Neutrophil (primary cell): ENCODE measurements at regions not wholly inside any gene's neighbourhood (a gene's known extent, or its start where the extent isn't known, plus 50 kb on each side); places are given as distances from the start of the nearest gene placed in this dataset.

Experiments
- H3K27ac ChIP-seq: fragments of 200-600 bp; sonication (generic); 2 replicates; pipeline ENCODE4 v1.5.1; 2016; ENCODE audit warnings: mild to moderate bottlenecking, moderate library complexity
- H3K27me3 ChIP-seq: fragments of 200-600 bp; sonication (generic); 2 replicates; pipeline ENCODE4 v1.6.0; 2016; ENCODE audit warnings: mild to moderate bottlenecking
- H3K36me3 ChIP-seq: fragments of 200-600 bp; sonication (generic); 2 replicates; pipeline ENCODE4 v1.5.1; 2017
- H3K4me1 ChIP-seq, 2 experiments: fragments of 200-600 bp in 1 of 2; sonication (generic) in 1 of 2; 1 replicate in 1 of 2; 2 replicates in 1 of 2; pipeline versions ENCODE4 v1.5.1 to v1.6.1; 2013 to 2016; ENCODE audit warnings: low read depth in 1 of 2, low read length in 1 of 2, mild to moderate bottlenecking in 1 of 2, moderate library complexity in 1 of 2; ENCODE audit not compliant: control insufficient read depth in 1 of 2, insufficient read depth in 1 of 2
- H3K4me3 ChIP-seq, 2 experiments: fragments of 200-600 bp in 1 of 2; sonication (generic) in 1 of 2; 1 replicate in 1 of 2; 2 replicates in 1 of 2; pipeline ENCODE4 v1.5.1; 2013 to 2016; ENCODE audit warnings: low read depth in 1 of 2, low read length in 1 of 2, mild to moderate bottlenecking in 1 of 2, moderate library complexity in 1 of 2
- H3K9me3 ChIP-seq: fragments of 200-600 bp; sonication (generic); 2 replicates; pipeline ENCODE4 v1.5.1; 2016
- TF ChIP-seq, protein P1 (sequence below): fragments of 200-600 bp; sonication (generic); IDR thresholded peaks from 2 replicates; pipeline ENCODE4 v1.5.1; 2016; ENCODE audit warnings: antibody characterized with exemption

DNA sequence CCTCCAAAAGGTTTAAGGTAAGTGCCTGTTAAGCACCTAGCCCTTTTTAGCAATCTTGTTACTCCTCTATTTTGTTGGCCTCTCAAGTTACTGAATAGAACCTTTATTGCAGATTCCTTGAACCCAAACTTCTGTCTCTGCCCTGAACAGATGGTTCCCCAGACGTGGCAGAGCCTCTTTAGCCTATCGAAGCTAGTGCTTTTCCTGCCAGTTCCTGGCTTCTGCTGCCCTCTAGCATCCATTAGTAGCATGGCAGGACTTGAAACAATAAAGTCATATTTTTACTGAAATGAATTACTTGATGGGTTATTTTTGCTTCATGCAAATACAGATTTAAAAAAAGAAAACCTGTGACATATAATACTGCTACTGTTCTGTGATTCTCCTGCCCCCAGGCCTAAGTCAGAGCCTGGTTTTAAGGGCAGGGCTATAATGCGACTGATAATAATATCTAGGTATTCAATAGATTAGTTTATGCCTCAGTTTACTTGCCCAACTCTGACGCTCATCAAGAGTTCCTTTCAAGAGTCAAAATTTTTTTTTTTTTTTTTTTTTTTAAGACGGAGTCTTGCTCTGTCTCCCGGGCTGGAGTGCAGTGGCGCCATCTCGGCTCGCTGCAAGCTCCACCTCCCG, 84.3 kb upstream of the PHF14 start:
- Histone ChIP-seq H3K27ac (no peak overlapping the region), H3K36me3 (no peaks in the 10 kb centered on the region), H3K4me3 (no peak overlapping the region), H3K27me3 (no peaks in the 10 kb centered on the region), H3K4me1 (peaks cover 0 to 7% of the 10 kb centered on the region in 2 experiments), H3K9me3 (no peaks in the 10 kb centered on the region)
- TF ChIP-seq, protein P1, sequence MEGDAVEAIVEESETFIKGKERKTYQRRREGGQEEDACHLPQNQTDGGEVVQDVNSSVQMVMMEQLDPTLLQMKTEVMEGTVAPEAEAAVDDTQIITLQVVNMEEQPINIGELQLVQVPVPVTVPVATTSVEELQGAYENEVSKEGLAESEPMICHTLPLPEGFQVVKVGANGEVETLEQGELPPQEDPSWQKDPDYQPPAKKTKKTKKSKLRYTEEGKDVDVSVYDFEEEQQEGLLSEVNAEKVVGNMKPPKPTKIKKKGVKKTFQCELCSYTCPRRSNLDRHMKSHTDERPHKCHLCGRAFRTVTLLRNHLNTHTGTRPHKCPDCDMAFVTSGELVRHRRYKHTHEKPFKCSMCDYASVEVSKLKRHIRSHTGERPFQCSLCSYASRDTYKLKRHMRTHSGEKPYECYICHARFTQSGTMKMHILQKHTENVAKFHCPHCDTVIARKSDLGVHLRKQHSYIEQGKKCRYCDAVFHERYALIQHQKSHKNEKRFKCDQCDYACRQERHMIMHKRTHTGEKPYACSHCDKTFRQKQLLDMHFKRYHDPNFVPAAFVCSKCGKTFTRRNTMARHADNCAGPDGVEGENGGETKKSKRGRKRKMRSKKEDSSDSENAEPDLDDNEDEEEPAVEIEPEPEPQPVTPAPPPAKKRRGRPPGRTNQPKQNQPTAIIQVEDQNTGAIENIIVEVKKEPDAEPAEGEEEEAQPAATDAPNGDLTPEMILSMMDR, result no peak

DNA sequence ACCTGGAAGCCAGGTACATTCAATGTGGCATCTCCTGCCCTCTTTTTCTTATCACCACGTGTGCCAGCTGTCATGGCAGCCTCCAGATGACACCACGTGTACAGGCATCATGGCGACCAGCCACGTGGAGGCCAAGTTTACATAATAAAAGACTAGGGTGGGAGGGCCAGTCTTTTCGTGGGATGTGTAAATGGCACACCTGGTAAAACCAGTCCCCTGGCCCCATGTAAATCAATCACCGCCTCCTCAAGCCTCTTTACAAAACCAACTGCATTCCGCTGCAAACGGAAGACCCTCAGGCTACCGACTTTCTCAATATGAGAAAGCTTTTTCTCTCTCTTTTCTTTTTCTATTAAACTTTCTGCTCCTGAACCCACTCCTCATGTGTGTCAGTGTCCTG, 65.1 kb upstream of the PHF14 start:
- Histone ChIP-seq H3K4me3 (no peak overlapping the region), H3K27me3 (no peaks in the 10 kb centered on the region), H3K36me3 (no peaks in the 10 kb centered on the region), H3K27ac (no peak overlapping the region), H3K9me3 (peaks cover 6% of the 10 kb centered on the region), H3K4me1 (no peaks in the 10 kb centered on the region)
- TF ChIP-seq, protein P1, result no peak

DNA sequence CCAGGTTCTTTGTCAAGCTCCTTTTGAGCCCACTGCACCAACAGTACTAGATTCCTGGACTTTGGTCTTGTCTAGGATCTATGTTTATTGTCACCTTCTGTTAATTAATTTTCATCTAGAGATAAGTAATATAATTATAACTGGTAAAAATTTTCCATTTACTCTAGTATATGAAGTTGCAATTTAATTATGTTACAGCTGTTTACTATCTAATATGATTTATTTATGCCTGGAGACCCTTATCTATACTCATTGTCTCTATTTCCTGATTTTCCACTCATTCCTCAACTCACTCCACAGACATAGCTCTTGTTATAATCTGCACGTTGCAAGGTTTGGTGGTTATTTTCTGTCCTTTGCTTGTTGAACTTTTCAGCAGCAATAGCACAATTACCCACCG, 63.2 kb upstream of the PHF14 start:
- Histone ChIP-seq H3K27me3 (no peaks in the 10 kb centered on the region), H3K27ac (no peak overlapping the region), H3K4me1 (no peaks in the 10 kb centered on the region), H3K9me3 (peaks cover 6% of the 10 kb centered on the region), H3K4me3 (no peak overlapping the region), H3K36me3 (no peaks in the 10 kb centered on the region)
- TF ChIP-seq, protein P1, result no peak

DNA sequence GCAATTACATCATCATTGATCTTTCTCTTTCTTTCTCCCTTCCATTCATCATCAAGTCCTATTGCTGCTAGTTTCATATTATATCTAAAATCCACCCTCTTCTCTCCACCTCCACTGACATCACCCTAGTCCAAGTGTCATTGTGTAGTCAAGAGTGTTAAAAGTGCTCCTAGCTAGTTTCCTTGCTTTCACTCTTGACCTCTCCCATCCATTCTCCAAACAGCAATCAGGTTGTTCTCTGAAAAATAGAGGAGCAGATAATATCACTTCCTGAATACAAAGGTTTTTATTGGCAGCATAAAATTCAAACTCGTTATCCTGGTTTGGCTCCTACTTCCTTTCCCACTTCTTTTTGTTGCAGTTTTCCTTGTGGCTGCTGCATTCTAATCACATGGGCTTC, 61.6 kb upstream of the PHF14 start:
- H3K27me3 ChIP-seq, result no peaks in the 10 kb centered on the region
- peaks cover 6% of the 10 kb centered on the region for H3K9me3 ChIP-seq
- no peak overlapping the region for H3K4me3 ChIP-seq
- TF ChIP-seq, protein P1, result no peak
- H3K27ac ChIP-seq, result no peak overlapping the region
- H3K36me3 ChIP-seq, result no peaks in the 10 kb centered on the region
- no peaks in the 10 kb centered on the region for H3K4me1 ChIP-seq

DNA sequence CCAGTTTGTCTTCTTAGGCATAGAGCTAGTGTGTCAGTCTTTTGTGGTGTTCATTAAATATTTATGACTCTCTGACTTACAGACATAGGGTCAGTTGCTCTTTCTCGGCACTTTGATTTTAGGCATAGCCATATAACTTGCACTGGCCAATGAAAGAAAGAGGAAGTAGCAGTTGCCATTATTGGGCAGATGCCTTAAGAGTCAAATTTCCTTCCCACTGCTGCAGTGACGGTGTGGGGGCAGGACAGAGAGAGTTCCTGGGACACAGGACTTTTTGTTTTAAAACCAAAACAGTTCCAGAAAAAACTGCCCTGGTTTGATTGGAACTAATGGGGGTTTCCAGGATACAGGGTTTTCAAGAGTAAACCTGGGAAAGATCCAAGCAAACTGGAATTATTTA, 60.2 kb upstream of the PHF14 start:
- Histone ChIP-seq H3K27ac (no peak overlapping the region), H3K9me3 (peaks cover 6% of the 10 kb centered on the region), H3K4me1 (no peaks in the 10 kb centered on the region), H3K36me3 (no peaks in the 10 kb centered on the region), H3K4me3 (no peak overlapping the region), H3K27me3 (no peaks in the 10 kb centered on the region)
- TF ChIP-seq, protein P1, result no peak
